Endodermal cell (in vitro differentiated cells): ENCODE measurements at regions not wholly inside any gene's neighbourhood (a gene's known extent, or its start where the extent isn't known, plus 50 kb on each side); places are given as distances from the start of the nearest gene placed in this dataset.

Experiments used
- DNase-seq: peaks from one replicate; pipeline ENCODE4 v3.0.0-alpha.2; 2017
- H3K27ac ChIP-seq: 2 replicates; pipeline ENCODE4 v1.5.1; 2013; ENCODE audit warnings: mild to moderate bottlenecking, low read depth, low read length, moderate library complexity
- H3K27me3 ChIP-seq: 2 replicates; pipeline ENCODE4 v1.6.1; 2013; ENCODE audit warnings: mild to moderate bottlenecking, low read length, moderate library complexity; ENCODE audit not compliant: insufficient read depth, control insufficient read depth, poor library complexity, severe bottlenecking
- H3K36me3 ChIP-seq: 2 replicates; pipeline ENCODE4 v1.7.0; 2013; ENCODE audit warnings: mild to moderate bottlenecking, low read length, moderate library complexity; ENCODE audit not compliant: control insufficient read depth, insufficient read depth
- H3K4me1 ChIP-seq: one replicate; pipeline ENCODE4 v1.7.0; 2013; ENCODE audit warnings: low read length; ENCODE audit not compliant: control insufficient read depth, insufficient read depth
- H3K4me3 ChIP-seq: 2 replicates; pipeline ENCODE4 v1.5.1; 2013; ENCODE audit warnings: mild to moderate bottlenecking, low read length, moderate library complexity
- H3K9ac ChIP-seq: 2 replicates; pipeline ENCODE4 v1.6.1; 2013; ENCODE audit warnings: mild to moderate bottlenecking, low read length, moderate library complexity; ENCODE audit not compliant: poor library complexity, severe bottlenecking; ENCODE audit errors: extremely low read depth
- H3K9me3 ChIP-seq: 2 replicates; pipeline ENCODE4 v1.6.1; 2013; ENCODE audit warnings: mild to moderate bottlenecking, low read length, moderate library complexity; ENCODE audit not compliant: control insufficient read depth
- H3K27ac Mint-ChIP-seq: 2 replicates; pipeline ENCODE4 v1.8.0; 2020; ENCODE audit warnings: mixed read lengths
- H3K27me3 Mint-ChIP-seq: 2 replicates; pipeline ENCODE4 v1.8.0; 2021; ENCODE audit warnings: mild to moderate bottlenecking, mixed read lengths; ENCODE audit not compliant: insufficient read depth
- H3K36me3 Mint-ChIP-seq: 2 replicates; pipeline ENCODE4 v1.8.0; 2020; ENCODE audit warnings: low read depth, mixed read lengths
- H3K4me1 Mint-ChIP-seq: 2 replicates; pipeline ENCODE4 v1.8.0; 2020; ENCODE audit warnings: mixed read lengths
- H3K4me3 Mint-ChIP-seq: 2 replicates; pipeline ENCODE4 v1.8.0; 2020; ENCODE audit warnings: mild to moderate bottlenecking, moderate library complexity, mixed read lengths
- H3K9me3 Mint-ChIP-seq: 2 replicates; pipeline ENCODE4 v1.8.0; 2020; ENCODE audit warnings: mild to moderate bottlenecking, mixed read lengths
- CTCF ChIP-seq: fragments of 200-600 bp; sonication (generic); conservative IDR thresholded peaks from 2 replicates; pipeline ENCODE4 v1.5.0; 2021; ENCODE audit warnings: antibody characterized with exemption, mild to moderate bottlenecking
- WGBS, 2 experiments: methylation state at CpG; one replicate each; pipeline versions ENCODE4 v1.1.5 to v1.1.7; 2013; ENCODE audit warnings: missing lambda C conversion rate in 2 of 2, mixed read lengths in 1 of 2; ENCODE audit not compliant: insufficient coverage in 1 of 2, insufficient read length in 1 of 2; 5-methylcytosine and 5-hydroxymethylcytosine counted together

- Mint-ChIP-seq H3K27me3 (no peaks in the 10 kb centered on the region), H3K36me3 (no peaks in the 10 kb centered on the region), H3K4me3 (no peak overlapping the region), H3K27ac (no peak overlapping the region), H3K9me3 (no peaks in the 10 kb centered on the region), H3K4me1 (peaks cover 3% of the 10 kb centered on the region)
- peak overlapping the region; percentile 44 for H3K4me3 ChIP-seq
- no peaks in the 10 kb centered on the region for H3K9me3 ChIP-seq
- no peak overlapping the region for H3K27ac ChIP-seq
- no peak for DNase-seq
- no peaks in the 10 kb centered on the region for H3K36me3 ChIP-seq
- H3K9ac ChIP-seq: no peak overlapping the region
- H3K4me1 ChIP-seq: no peaks in the 10 kb centered on the region
- no peak for TF ChIP-seq CTCF
- WGBS, 2 experiments: 85 to 100% methylated on average over 4 to 8 of the region's 8 CpGs
- no peaks in the 10 kb centered on the region for H3K27me3 ChIP-seq
Observed at GRCh38 chr2:4662161-4662779, 958.9 kb downstream of the DCDC2C start.

- H3K27me3 ChIP-seq: no peaks in the 10 kb centered on the region
- H3K27me3 Mint-ChIP-seq: no peaks in the 10 kb centered on the region
- no peak for TF ChIP-seq CTCF
- no peaks in the 10 kb centered on the region for H3K36me3 ChIP-seq
- H3K4me3 ChIP-seq: no peak overlapping the region
- H3K27ac ChIP-seq: no peak overlapping the region
- no peaks in the 10 kb centered on the region for H3K9me3 Mint-ChIP-seq
- H3K36me3 Mint-ChIP-seq: no peaks in the 10 kb centered on the region
- no peaks in the 10 kb centered on the region for H3K4me1 ChIP-seq
- H3K27ac Mint-ChIP-seq: no peak overlapping the region
- 90 to 95% methylated on average over 4 of the region's 4 CpGs for whole genome bisulfite sequencing, 2 experiments
- H3K4me3 Mint-ChIP-seq: no peak overlapping the region
- no peaks in the 10 kb centered on the region for H3K4me1 Mint-ChIP-seq
- no peaks in the 10 kb centered on the region for H3K9me3 ChIP-seq
- no peak overlapping the region for H3K9ac ChIP-seq
- DNase-seq: no peak
Observed at GRCh38 chr2:4668381-4668780, 965.0 kb downstream of the DCDC2C start.

- Mint-ChIP-seq H3K4me1 (no peaks in the 10 kb centered on the region), H3K27ac (no peak overlapping the region), H3K4me3 (no peak overlapping the region), H3K27me3 (no peaks in the 10 kb centered on the region), H3K36me3 (no peaks in the 10 kb centered on the region), H3K9me3 (no peaks in the 10 kb centered on the region)
- Histone ChIP-seq H3K4me3 (no peak overlapping the region), H3K9ac (no peak overlapping the region), H3K9me3 (no peaks in the 10 kb centered on the region), H3K4me1 (no peaks in the 10 kb centered on the region), H3K27ac (no peak overlapping the region), H3K36me3 (no peaks in the 10 kb centered on the region), H3K27me3 (no peaks in the 10 kb centered on the region)
- no peak for DNase-seq
- no peak for TF ChIP-seq CTCF
- 90% methylated on average over 2 of the region's 2 CpGs; no CpG with 5 or more reads in 1 of the 2 experiments for WGBS, 2 experiments
Observed at GRCh38 chr2:4670331-4670730, 967.0 kb downstream of the DCDC2C start.
